Endothelial cell of umbilical vein (primary cell): ENCODE measurements at regions not wholly inside any gene's neighbourhood (a gene's known extent, or its start where the extent isn't known, plus 50 kb on each side); places are given as distances from the start of the nearest gene placed in this dataset.

Experiments
- BruUV-seq: library from RNA; stranded (reverse); fragments of 400-500 nt; replicated peaks from 2 replicates; lab custom pipeline; 2021; lab: Mats Ljungman, UMichigan
- CTCF ChIA-PET: fragments of 300-600, 350-600 bp; sonication (Branson Sonifier 250); formaldehyde crosslinking; loops from one replicate; lab custom pipeline; 2021; ENCODE audit warnings: antibody characterized with exemption, inconsistent platforms; lab: Charles Lee
- POLR2A ChIA-PET: fragments of 300-600, 350-600 bp; sonication (Branson Sonifier 250); formaldehyde crosslinking; loops from one replicate; lab custom pipeline; 2021; ENCODE audit warnings: antibody characterized with exemption, inconsistent platforms; lab: Charles Lee
- DNase-seq: peaks from one replicate; pipeline ENCODE4 v3.0.0-alpha.2; 2011; ENCODE audit warnings: low read depth, low spot score
- FAIRE-seq: peaks from 2 replicates; lab custom pipeline; 2011; peaks lifted over from hg19 to GRCh38; lab: Jason Lieb, UNC
- H2AFZ ChIP-seq: 2 replicates; pipeline ENCODE4 v1.6.0; 2012; ENCODE audit warnings: low read depth, low read length, control low read depth, inconsistent platforms
- H3K27ac ChIP-seq: 2 replicates; pipeline ENCODE4 v1.5.1; 2011; ENCODE audit warnings: low read depth, mild to moderate bottlenecking, control low read depth, low read length, moderate library complexity; ENCODE audit not compliant: insufficient read depth
- H3K27me3 ChIP-seq, 2 experiments: 2 replicates each; pipeline versions ENCODE4 v1.6.0 to v1.6.1; 2011; ENCODE audit warnings: low read length in 2 of 2, mixed read lengths in 1 of 2; ENCODE audit not compliant: control insufficient read depth in 2 of 2, insufficient read depth in 2 of 2
- H3K36me3 ChIP-seq, 2 experiments: 2 replicates in 1 of 2; 3 replicates in 1 of 2; pipeline ENCODE4 v1.5.1; 2011; ENCODE audit warnings: low read length in 2 of 2, mild to moderate bottlenecking in 1 of 2, moderate library complexity in 1 of 2; ENCODE audit not compliant: control insufficient read depth in 2 of 2, insufficient read depth in 2 of 2; ENCODE audit errors: extremely low read depth in 1 of 2
- H3K4me1 ChIP-seq: 3 replicates; pipeline ENCODE4 v1.5.1; 2011; ENCODE audit warnings: mild to moderate bottlenecking, low read length; ENCODE audit not compliant: control insufficient read depth, insufficient read depth; ENCODE audit errors: extremely low read depth
- H3K4me2 ChIP-seq: 2 replicates; pipeline ENCODE4 v1.6.1; 2011; ENCODE audit warnings: low read length, control low read depth, mixed read lengths; ENCODE audit not compliant: insufficient read depth
- H3K4me3 ChIP-seq, 3 experiments: fragments of 200-600 bp in 1 of 3; sonication (generic), shearing (Covaris generic) in 1 of 3; replicated peaks in 1 of 3; 2 replicates each; pipeline ENCODE4 v1.5.1; 2011 to 2016; ENCODE audit warnings: control low read depth in 3 of 3, low read length in 3 of 3, mild to moderate bottlenecking in 2 of 3, inconsistent platforms in 1 of 3, low read depth in 1 of 3, moderate library complexity in 1 of 3; ENCODE audit not compliant: insufficient read depth in 1 of 3
- H3K79me2 ChIP-seq: 2 replicates; pipeline ENCODE4 v1.6.0; 2012; ENCODE audit warnings: low read length, inconsistent platforms; ENCODE audit not compliant: control insufficient read depth, insufficient read depth
- H3K9ac ChIP-seq: replicated peaks from 2 replicates; pipeline ENCODE3; 2011; ENCODE audit warnings: low read length, control low read depth; ENCODE audit not compliant: insufficient read depth; ENCODE audit errors: extremely low read depth
- H3K9me1 ChIP-seq: replicated peaks from 3 replicates; pipeline ENCODE4 v1.6.0; 2011; ENCODE audit warnings: mild to moderate bottlenecking, low read length; ENCODE audit not compliant: control insufficient read depth, insufficient read depth; ENCODE audit errors: extremely low read depth
- H3K9me3 ChIP-seq: replicated peaks from 2 replicates; pipeline ENCODE4 v1.5.1; 2012; ENCODE audit warnings: low read length, inconsistent platforms; ENCODE audit not compliant: control insufficient read depth, insufficient read depth
- H4K20me1 ChIP-seq: replicated peaks from 2 replicates; pipeline ENCODE3; 2011; ENCODE audit warnings: mild to moderate bottlenecking, low read length; ENCODE audit not compliant: control insufficient read depth, insufficient read depth; ENCODE audit errors: extremely low read depth
- CTCF ChIP-seq, 2 donors: IDR thresholded peaks; 1 replicate in 1 of 2; 2 replicates in 1 of 2; pipeline ENCODE4 v1.5.1; 2011; ENCODE audit warnings: low read length in 2 of 2, mild to moderate bottlenecking in 2 of 2, moderate library complexity in 2 of 2, control low read depth in 1 of 2, inconsistent platforms in 1 of 2, low read depth in 1 of 2; ENCODE audit not compliant: insufficient read depth in 1 of 2; ENCODE audit errors: extremely low read depth in 1 of 2
- EZH2 ChIP-seq: IDR thresholded peaks from 2 replicates; pipeline ENCODE4 v1.6.1; 2012; ENCODE audit warnings: borderline replicate concordance, low read depth, mild to moderate bottlenecking, moderate library complexity, low read length, inconsistent platforms; ENCODE audit not compliant: severe bottlenecking
- FOS ChIP-seq: IDR thresholded peaks from 2 replicates; pipeline ENCODE4 v1.6.1; 2011; ENCODE audit warnings: mild to moderate bottlenecking, low read length, moderate library complexity, borderline replicate concordance; ENCODE audit not compliant: insufficient read depth
- GATA2 ChIP-seq: IDR thresholded peaks from 2 replicates; pipeline ENCODE4 v1.7.0; 2011; ENCODE audit warnings: low read depth, mild to moderate bottlenecking, moderate library complexity, mixed read lengths, low read length; ENCODE audit not compliant: insufficient read length, insufficient read depth
- JUN ChIP-seq: IDR thresholded peaks from 2 replicates; pipeline ENCODE4 v1.6.1; 2011; ENCODE audit warnings: borderline replicate concordance, low read depth; ENCODE audit not compliant: insufficient read length, insufficient read depth
- MYC ChIP-seq: IDR thresholded peaks from one replicate; pipeline ENCODE4 v1.6.1; 2011; ENCODE audit warnings: mild to moderate bottlenecking, low read depth, low read length
- POLR2A ChIP-seq: IDR thresholded peaks from 2 replicates; pipeline ENCODE4 v1.6.1; 2012; ENCODE audit warnings: low read depth, mild to moderate bottlenecking, control low read depth, low read length
- POLR2AphosphoS5 ChIP-seq: IDR thresholded peaks from 2 replicates; pipeline ENCODE4 v1.6.1; 2012; ENCODE audit warnings: low read depth, mild to moderate bottlenecking, control low read depth, low read length, moderate library complexity; ENCODE audit not compliant: insufficient read depth
- dilution Hi-C: fragments of 300-500 bp; cut with MboI; formaldehyde crosslinking; loops from one replicate; pipeline ENCODE4 v1.15.0; 2019; ENCODE audit warnings: low sequenced_read_pairs; ENCODE audit not compliant: extremely low pct_ligation_motif_present
- intact Hi-C: fragments of 100-400 bp; cut with micrococcal nuclease; formaldehyde crosslinking; loops from one replicate; pipeline ENCODE4 v1.10.0; 2022
- TF ChIP-seq, protein P1 (sequence below): IDR thresholded peaks from 2 replicates; pipeline ENCODE4 v1.6.1; 2011; ENCODE audit not compliant: insufficient read depth, insufficient read length

- no peaks in the 10 kb centered on the region for H3K9me1 ChIP-seq
- no peaks in the 10 kb centered on the region for H3K36me3 ChIP-seq
- BruUV-seq, result no TSS peak
- no peak overlapping the region for H3K9ac ChIP-seq
- CTCF ChIA-PET, result no interaction called here
- dilution Hi-C loops (no loop called here), intact Hi-C loops (no loop called here)
- DNase-seq (no peak), FAIRE-seq (no peak)
- no peak overlapping the region for H3K27ac ChIP-seq
- POLR2A ChIA-PET, result no interaction called here
- no peaks in the 10 kb centered on the region for H3K4me1 ChIP-seq
- no peak overlapping the region for H3K4me3 ChIP-seq
- H4K20me1 ChIP-seq, result no peaks in the 10 kb centered on the region
- H3K4me2 ChIP-seq, result no peak overlapping the region
- TF ChIP-seq MYC (no peak), EZH2 (no peak), GATA2 (no peak), JUN (no peak), POLR2AphosphoS5 (no peak)
- no peaks in the 10 kb centered on the region for H3K27me3 ChIP-seq
- H3K79me2 ChIP-seq, result no peaks in the 10 kb centered on the region
- no peak overlapping the region for H2AFZ ChIP-seq
- no peaks in the 10 kb centered on the region for H3K9me3 ChIP-seq
Measured at GRCh38 chr2:36197181-36197971, 158.2 kb upstream of the CRIM1 start.

GRCh38 chr2:36193680-36194079 is 161.9 kb upstream of the CRIM1 start:
- Histone ChIP-seq H3K79me2 (no peaks in the 10 kb centered on the region), H3K9me1 (no peaks in the 10 kb centered on the region), H3K4me2 (no peak overlapping the region), H3K27me3 (no peaks in the 10 kb centered on the region), H3K9ac (no peak overlapping the region), H3K27ac (no peak overlapping the region), H4K20me1 (no peaks in the 10 kb centered on the region), H3K36me3 (no peaks in the 10 kb centered on the region), H3K9me3 (no peaks in the 10 kb centered on the region), H3K4me3 (no peak overlapping the region), H2AFZ (no peak overlapping the region), H3K4me1 (no peaks in the 10 kb centered on the region)
- dilution Hi-C loops (no loop called here), intact Hi-C loops (no loop called here)
- DNase-seq (no peak), FAIRE-seq (no peak)
- TF ChIP-seq POLR2AphosphoS5, result no peak
- TF ChIP-seq EZH2, result no peak
- TF ChIP-seq, protein P1, sequence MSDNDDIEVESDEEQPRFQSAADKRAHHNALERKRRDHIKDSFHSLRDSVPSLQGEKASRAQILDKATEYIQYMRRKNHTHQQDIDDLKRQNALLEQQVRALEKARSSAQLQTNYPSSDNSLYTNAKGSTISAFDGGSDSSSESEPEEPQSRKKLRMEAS, result no peak
- no peak for TF ChIP-seq JUN
- TF ChIP-seq GATA2, result no peak
- TF ChIP-seq MYC, result no peak
- TF ChIP-seq FOS, result no peak
- TF ChIP-seq CTCF (IDR thresholded peaks at IDR 0.05; ENCODE audit: extremely low read depth in 1 of 2, insufficient read depth in 1 of 2, low read depth in 1 of 2, low read length in 2 of 2), result no peak
- no peak for TF ChIP-seq POLR2A
- no TSS peak for BruUV-seq
- ChIA-PET POLR2A (no interaction called here), CTCF (no interaction called here)
